ENCODE measurements at regions not wholly inside any gene's neighbourhood (a gene's known extent, or its start where the extent isn't known, plus 50 kb on each side); places are given as distances from the start of the nearest gene placed in this dataset.

DNA sequence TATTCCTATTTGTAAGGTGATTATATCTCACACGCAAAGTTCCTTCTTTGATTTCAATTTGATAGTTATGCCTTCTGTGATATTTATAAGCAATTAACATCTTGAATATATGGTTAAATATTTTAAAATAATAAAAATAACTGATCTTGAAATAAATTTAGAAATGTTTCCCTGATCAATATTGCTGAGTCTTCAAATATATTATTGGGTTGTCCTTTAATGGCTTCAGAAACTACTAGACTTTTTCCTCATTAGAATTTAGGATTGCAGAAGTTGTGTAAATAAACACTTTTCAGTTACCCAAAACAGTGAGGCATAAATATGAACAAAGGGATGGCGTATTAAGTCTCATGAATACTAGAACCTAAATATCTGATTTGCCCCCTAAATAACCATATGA is 252.3 kb upstream of the PRR20A start (continued):
- no peak for TF ChIP-seq TSHZ2 (CRISPR knock-in tag; IDR thresholded peaks at IDR 0.05)

- ATAC-seq = no peak
- TF ChIP-seq TSHZ2 (CRISPR knock-in tag; IDR thresholded peaks at IDR 0.05) (no peak), ZFP3 (CRISPR knock-in tag; IDR thresholded peaks at IDR 0.05) (no peak), ESRRG (CRISPR knock-in tag; IDR thresholded peaks at IDR 0.05) (no peak), ZC3H10 (CRISPR knock-in tag; IDR thresholded peaks at IDR 0.05) (no peak), TCF4 (CRISPR knock-in tag; IDR thresholded peaks at IDR 0.05; ENCODE audit: borderline replicate concordance) (no peak), ZNF565 (CRISPR knock-in tag; conservative IDR thresholded peaks at IDR 0.05; ENCODE audit: low read depth) (no peak), RARB (CRISPR knock-in tag; IDR thresholded peaks at IDR 0.05) (no peak)
These were observed 246.9 kb upstream of the PRR20A start for GRCh38 chr13:56893843-56894242.

DNA sequence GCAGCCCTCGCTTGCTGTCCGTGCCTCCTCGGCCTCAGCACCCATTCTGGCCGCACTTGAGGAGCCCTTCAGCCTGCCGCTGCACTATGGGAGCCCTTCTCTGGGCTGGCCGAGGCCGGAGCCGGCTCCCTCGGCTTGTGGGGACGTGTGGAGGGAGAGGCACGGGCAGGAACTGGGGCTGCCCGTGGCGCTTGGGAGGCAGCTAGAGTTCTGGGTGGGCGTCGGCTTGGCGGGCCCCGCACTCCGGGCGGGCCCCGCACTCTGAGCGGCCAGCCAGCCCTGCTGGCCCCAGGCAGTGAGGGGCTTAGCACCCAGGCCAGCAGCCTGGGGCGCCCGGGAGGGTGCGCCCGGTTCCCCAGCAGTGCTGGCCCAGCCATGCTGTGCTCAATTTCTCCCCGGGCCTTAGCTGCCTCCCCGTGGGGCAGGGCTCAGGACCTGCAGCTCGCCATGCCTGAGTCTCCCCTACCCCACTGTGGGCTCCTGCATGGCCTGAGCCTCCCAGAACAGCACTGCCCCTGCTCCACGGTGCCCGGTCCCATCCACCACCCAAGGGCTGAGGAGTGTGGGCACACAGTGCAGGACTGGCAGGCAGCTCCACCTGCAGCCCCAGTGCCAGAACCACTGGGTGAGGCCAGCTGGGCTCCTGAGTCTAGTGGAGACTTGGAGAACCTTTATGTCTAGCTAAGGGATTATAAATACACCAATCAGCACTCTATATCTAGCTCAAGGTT is 240.0 kb upstream of the PRR20A start:
- ATAC-seq = no peak
- no peak for TF ChIP-seq PPARA (CRISPR knock-in tag; IDR thresholded peaks at IDR 0.05; ENCODE audit: borderline replicate concordance)
- no peak for TF ChIP-seq CREB5 (CRISPR knock-in tag; IDR thresholded peaks at IDR 0.05; ENCODE audit: low read depth)
- no peak for TF ChIP-seq ZNF70 (CRISPR knock-in tag; IDR thresholded peaks at IDR 0.05)
- TF ChIP-seq ZFP3 (CRISPR knock-in tag; IDR thresholded peaks at IDR 0.05) = no peak
- no peak for TF ChIP-seq BACH2 (CRISPR knock-in tag; IDR thresholded peaks at IDR 0.05; ENCODE audit: borderline replicate concordance)
- no peak for TF ChIP-seq SNAI2 (CRISPR knock-in tag; IDR thresholded peaks at IDR 0.05)
- no peak for TF ChIP-seq CSDC2 (CRISPR knock-in tag; IDR thresholded peaks at IDR 0.05)

- TF ChIP-seq TCF4 (CRISPR knock-in tag; IDR thresholded peaks at IDR 0.05; ENCODE audit: borderline replicate concordance) = no peak
- no peak for TF ChIP-seq CREB5 (CRISPR knock-in tag; IDR thresholded peaks at IDR 0.05; ENCODE audit: low read depth)
- TF ChIP-seq RARB (CRISPR knock-in tag; IDR thresholded peaks at IDR 0.05) = no peak
- no peak for TF ChIP-seq ISL1 (CRISPR knock-in tag; IDR thresholded peaks at IDR 0.05)
- no peak for TF ChIP-seq TOX (CRISPR knock-in tag; IDR thresholded peaks at IDR 0.05; ENCODE audit: borderline replicate concordance)
- no peak for TF ChIP-seq BACH2 (CRISPR knock-in tag; IDR thresholded peaks at IDR 0.05; ENCODE audit: borderline replicate concordance)
- no peak for TF ChIP-seq ZFP3 (CRISPR knock-in tag; IDR thresholded peaks at IDR 0.05)
- TF ChIP-seq, protein P1, sequence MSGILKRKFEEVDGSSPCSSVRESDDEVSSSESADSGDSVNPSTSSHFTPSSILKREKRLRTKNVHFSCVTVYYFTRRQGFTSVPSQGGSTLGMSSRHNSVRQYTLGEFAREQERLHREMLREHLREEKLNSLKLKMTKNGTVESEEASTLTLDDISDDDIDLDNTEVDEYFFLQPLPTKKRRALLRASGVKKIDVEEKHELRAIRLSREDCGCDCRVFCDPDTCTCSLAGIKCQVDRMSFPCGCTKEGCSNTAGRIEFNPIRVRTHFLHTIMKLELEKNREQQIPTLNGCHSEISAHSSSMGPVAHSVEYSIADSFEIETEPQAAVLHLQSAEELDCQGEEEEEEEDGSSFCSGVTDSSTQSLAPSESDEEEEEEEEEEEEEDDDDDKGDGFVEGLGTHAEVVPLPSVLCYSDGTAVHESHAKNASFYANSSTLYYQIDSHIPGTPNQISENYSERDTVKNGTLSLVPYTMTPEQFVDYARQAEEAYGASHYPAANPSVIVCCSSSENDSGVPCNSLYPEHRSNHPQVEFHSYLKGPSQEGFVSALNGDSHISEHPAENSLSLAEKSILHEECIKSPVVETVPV (CRISPR knock-in tag; IDR thresholded peaks at IDR 0.05) = no peak
- TF ChIP-seq ARNTL (CRISPR knock-in tag; IDR thresholded peaks at IDR 0.05; ENCODE audit: borderline replicate concordance, low read depth) = no peak
- no peak for TF ChIP-seq ESRRG (CRISPR knock-in tag; IDR thresholded peaks at IDR 0.05)
- TF ChIP-seq PATZ1 (CRISPR knock-in tag; IDR thresholded peaks at IDR 0.05; ENCODE audit: borderline replicate concordance) = no peak
- no peak for ATAC-seq
These were observed 238.4 kb upstream of the PRR20A start for GRCh38 chr13:56902276-56902675.
